ENCODE measurements at regions not wholly inside any gene's neighbourhood (a gene's known extent, or its start where the extent isn't known, plus 50 kb on each side); places are given as distances from the start of the nearest gene placed in this dataset.

GRCh38 chr2:78024996-78025395, 502.8 kb upstream of the LRRTM4 start:
- H3K79me1 ChIP-seq (ENCODE audit: low read length), result no peaks in the 10 kb centered on the region
- no peak overlapping the region for H4K91ac ChIP-seq (ENCODE audit: low read depth, low read length)
- H2BK120ac ChIP-seq (ENCODE audit: insufficient read depth, low read length, poor library complexity), result no peak overlapping the region
- peaks cover 5% of the 10 kb centered on the region for H3K9me3 ChIP-seq (ENCODE audit: insufficient read depth, low read depth, low read length)
- H2AK5ac ChIP-seq (ENCODE audit: low read length), result no peak overlapping the region
- no peaks in the 10 kb centered on the region for H3K27me3 ChIP-seq (ENCODE audit: insufficient read depth, low read length)
- H3K23ac ChIP-seq (ENCODE audit: low read length), result no peak overlapping the region
- H3K27ac ChIP-seq (ENCODE audit: low read depth, low read length), result no peak overlapping the region
- no peak overlapping the region for H4K12ac ChIP-seq (ENCODE audit: low read depth, low read length)
- H3K4me2 ChIP-seq (ENCODE audit: low read length), result no peak overlapping the region
- H3K14ac ChIP-seq (ENCODE audit: low read length), result no peak overlapping the region
- no peaks in the 10 kb centered on the region for H3K4me1 ChIP-seq (ENCODE audit: control insufficient read depth in 1 of 2, insufficient read depth in 2 of 2, low read length in 2 of 2)
- no peaks in the 10 kb centered on the region for H3K79me2 ChIP-seq (ENCODE audit: control insufficient read depth, insufficient read depth, low read length, poor library complexity)
- no peak for DNase-seq
- no peak overlapping the region for H2BK12ac ChIP-seq (ENCODE audit: low read length)
- no peak overlapping the region for H3K4me3 ChIP-seq (ENCODE audit: low read depth, low read length)
- H2AFZ ChIP-seq (ENCODE audit: insufficient read depth, low read length, poor library complexity), result no peak overlapping the region
- H2BK5ac ChIP-seq (ENCODE audit: low read depth, low read length, poor library complexity), result no peak overlapping the region
- no peak overlapping the region for H3K9ac ChIP-seq (ENCODE audit: low read length)
- H3K18ac ChIP-seq (ENCODE audit: low read length), result no peak overlapping the region
- no peaks in the 10 kb centered on the region for H3K36me3 ChIP-seq (ENCODE audit: control insufficient read depth in 1 of 2, insufficient read depth in 2 of 2, low read length in 2 of 2)
- H3K4ac ChIP-seq (ENCODE audit: low read depth, low read length), result no peak overlapping the region
- no peak overlapping the region for H4K8ac ChIP-seq (ENCODE audit: low read depth, low read length)
- WGBS (ENCODE audit: extremely low coverage, insufficient coverage, insufficient read length), result no CpG with 5 or more reads among the region's 2 CpGs

DNA sequence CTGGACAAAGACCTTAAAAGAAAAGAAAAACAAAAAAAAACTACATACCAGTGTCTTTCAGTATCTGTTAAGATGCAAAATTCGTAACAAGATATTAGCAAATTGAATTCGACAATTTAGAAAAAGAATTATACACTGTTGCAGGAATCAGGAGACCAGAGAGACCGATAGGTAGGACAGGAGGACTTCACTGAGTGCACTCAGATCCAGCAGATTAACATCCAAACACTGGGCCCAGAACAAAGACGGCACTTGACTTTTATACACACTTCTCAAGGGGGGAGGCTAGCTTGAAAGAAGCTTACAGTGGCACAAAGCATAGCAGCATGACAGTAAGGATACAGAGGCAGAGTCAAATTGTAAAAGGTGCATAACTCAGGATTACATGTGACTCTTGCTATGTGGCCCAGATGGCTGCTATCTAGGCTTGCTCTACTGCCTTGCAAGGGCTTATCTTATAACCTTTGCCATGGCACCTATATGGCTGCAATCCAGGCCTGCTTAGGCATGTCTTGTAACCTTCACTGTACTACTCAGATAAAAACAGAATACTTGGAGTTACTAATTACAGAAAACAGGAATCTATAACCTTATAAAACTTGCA, 507.3 kb upstream of the LRRTM4 start:
- no peak overlapping the region for H3K23ac ChIP-seq (ENCODE audit: low read length)
- H2AK5ac ChIP-seq (ENCODE audit: low read length), result no peak overlapping the region
- H2AFZ ChIP-seq (ENCODE audit: insufficient read depth, low read length, poor library complexity), result no peak overlapping the region
- H3K4me3 ChIP-seq (ENCODE audit: low read depth, low read length), result no peak overlapping the region
- no peak overlapping the region for H4K91ac ChIP-seq (ENCODE audit: low read depth, low read length)
- H3K79me1 ChIP-seq (ENCODE audit: low read length), result no peaks in the 10 kb centered on the region
- no peak overlapping the region for H3K27ac ChIP-seq (ENCODE audit: low read depth, low read length)
- no CpG with 5 or more reads among the region's 4 CpGs for WGBS (ENCODE audit: extremely low coverage, insufficient coverage, insufficient read length)
- no peak overlapping the region for H2BK120ac ChIP-seq (ENCODE audit: insufficient read depth, low read length, poor library complexity)
- no peak for DNase-seq
- H3K9ac ChIP-seq (ENCODE audit: low read length), result no peak overlapping the region
- no peak overlapping the region for H4K12ac ChIP-seq (ENCODE audit: low read depth, low read length)
- H3K4me2 ChIP-seq (ENCODE audit: low read length), result no peak overlapping the region
- no peak overlapping the region for H3K18ac ChIP-seq (ENCODE audit: low read length)
- H3K36me3 ChIP-seq (ENCODE audit: control insufficient read depth in 1 of 2, insufficient read depth in 2 of 2, low read length in 2 of 2), result no peaks in the 10 kb centered on the region
- peaks cover 3% of the 10 kb centered on the region for H3K9me3 ChIP-seq (ENCODE audit: insufficient read depth, low read depth, low read length)
- no peaks in the 10 kb centered on the region for H3K4me1 ChIP-seq (ENCODE audit: control insufficient read depth in 1 of 2, insufficient read depth in 2 of 2, low read length in 2 of 2)
- no peak overlapping the region for H4K8ac ChIP-seq (ENCODE audit: low read depth, low read length)
- H2BK12ac ChIP-seq (ENCODE audit: low read length), result no peak overlapping the region
- H3K14ac ChIP-seq (ENCODE audit: low read length), result no peak overlapping the region
- H3K79me2 ChIP-seq (ENCODE audit: control insufficient read depth, insufficient read depth, low read length, poor library complexity), result no peaks in the 10 kb centered on the region
- H2BK5ac ChIP-seq (ENCODE audit: low read depth, low read length, poor library complexity), result no peak overlapping the region
- no peak overlapping the region for H3K4ac ChIP-seq (ENCODE audit: low read depth, low read length)
- H3K27me3 ChIP-seq (ENCODE audit: insufficient read depth, low read length), result no peaks in the 10 kb centered on the region

GRCh38 chr2:78034706-78035105, 512.5 kb upstream of the LRRTM4 start:
- H3K4me2 ChIP-seq (ENCODE audit: low read length), result no peak overlapping the region
- WGBS (ENCODE audit: extremely low coverage, insufficient coverage, insufficient read length), result no CpG with 5 or more reads among the region's 3 CpGs
- no peaks in the 10 kb centered on the region for H3K79me2 ChIP-seq (ENCODE audit: control insufficient read depth, insufficient read depth, low read length, poor library complexity)

GRCh38 chr2:78035804-78036203, 513.6 kb upstream of the LRRTM4 start:
- DNase-seq, result no peak
- no peak overlapping the region for H4K8ac ChIP-seq (ENCODE audit: low read depth, low read length)
- H3K4me1 ChIP-seq (ENCODE audit: control insufficient read depth in 1 of 2, insufficient read depth in 2 of 2, low read length in 2 of 2), result no peaks in the 10 kb centered on the region
- H3K79me1 ChIP-seq (ENCODE audit: low read length), result no peaks in the 10 kb centered on the region
- no peak overlapping the region for H3K23ac ChIP-seq (ENCODE audit: low read length)
- H3K9me3 ChIP-seq (ENCODE audit: insufficient read depth, low read depth, low read length), result no peaks in the 10 kb centered on the region
- H4K91ac ChIP-seq (ENCODE audit: low read depth, low read length), result no peak overlapping the region
- H3K14ac ChIP-seq (ENCODE audit: low read length), result no peak overlapping the region
- no peak overlapping the region for H3K18ac ChIP-seq (ENCODE audit: low read length)
- no CpG with 5 or more reads among the region's 2 CpGs for WGBS (ENCODE audit: extremely low coverage, insufficient coverage, insufficient read length)
- no peak overlapping the region for H3K27ac ChIP-seq (ENCODE audit: low read depth, low read length)
- H2AK5ac ChIP-seq (ENCODE audit: low read length), result no peak overlapping the region
- no peak overlapping the region for H3K4me2 ChIP-seq (ENCODE audit: low read length)
- H3K4me3 ChIP-seq (ENCODE audit: low read depth, low read length), result no peak overlapping the region
- no peaks in the 10 kb centered on the region for H3K36me3 ChIP-seq (ENCODE audit: control insufficient read depth in 1 of 2, insufficient read depth in 2 of 2, low read length in 2 of 2)
- no peak overlapping the region for H3K9ac ChIP-seq (ENCODE audit: low read length)
- no peak overlapping the region for H3K4ac ChIP-seq (ENCODE audit: low read depth, low read length)
- no peak overlapping the region for H2BK5ac ChIP-seq (ENCODE audit: low read depth, low read length, poor library complexity)
- H2BK120ac ChIP-seq (ENCODE audit: insufficient read depth, low read length, poor library complexity), result no peak overlapping the region
- H2AFZ ChIP-seq (ENCODE audit: insufficient read depth, low read length, poor library complexity), result no peak overlapping the region
- no peaks in the 10 kb centered on the region for H3K79me2 ChIP-seq (ENCODE audit: control insufficient read depth, insufficient read depth, low read length, poor library complexity)
- no peak overlapping the region for H2BK12ac ChIP-seq (ENCODE audit: low read length)
- H3K27me3 ChIP-seq (ENCODE audit: insufficient read depth, low read length), result no peaks in the 10 kb centered on the region
- no peak overlapping the region for H4K12ac ChIP-seq (ENCODE audit: low read depth, low read length)

More at GRCh38 chr2:78034706-78035105, 512.5 kb upstream of the LRRTM4 start:
- H3K18ac ChIP-seq (ENCODE audit: low read length), result no peak overlapping the region
- H3K4me3 ChIP-seq (ENCODE audit: low read depth, low read length), result no peak overlapping the region
- H3K4ac ChIP-seq (ENCODE audit: low read depth, low read length), result no peak overlapping the region
- no peak overlapping the region for H3K23ac ChIP-seq (ENCODE audit: low read length)
- H3K27me3 ChIP-seq (ENCODE audit: insufficient read depth, low read length), result no peaks in the 10 kb centered on the region
- H2BK120ac ChIP-seq (ENCODE audit: insufficient read depth, low read length, poor library complexity), result no peak overlapping the region
- H3K9ac ChIP-seq (ENCODE audit: low read length), result no peak overlapping the region
- H2BK5ac ChIP-seq (ENCODE audit: low read depth, low read length, poor library complexity), result no peak overlapping the region
- H3K9me3 ChIP-seq (ENCODE audit: insufficient read depth, low read depth, low read length), result peaks cover under 1% of the 10 kb centered on the region
- no peak overlapping the region for H4K8ac ChIP-seq (ENCODE audit: low read depth, low read length)
- no peaks in the 10 kb centered on the region for H3K36me3 ChIP-seq (ENCODE audit: control insufficient read depth in 1 of 2, insufficient read depth in 2 of 2, low read length in 2 of 2)
- no peaks in the 10 kb centered on the region for H3K79me1 ChIP-seq (ENCODE audit: low read length)
- H3K27ac ChIP-seq (ENCODE audit: low read depth, low read length), result no peak overlapping the region
- no peak overlapping the region for H4K12ac ChIP-seq (ENCODE audit: low read depth, low read length)
- no peaks in the 10 kb centered on the region for H3K4me1 ChIP-seq (ENCODE audit: control insufficient read depth in 1 of 2, insufficient read depth in 2 of 2, low read length in 2 of 2)
- no peak overlapping the region for H4K91ac ChIP-seq (ENCODE audit: low read depth, low read length)
- no peak overlapping the region for H3K14ac ChIP-seq (ENCODE audit: low read length)
- DNase-seq, result no peak
- H2AK5ac ChIP-seq (ENCODE audit: low read length), result no peak overlapping the region
- no peak overlapping the region for H2BK12ac ChIP-seq (ENCODE audit: low read length)
- no peak overlapping the region for H2AFZ ChIP-seq (ENCODE audit: insufficient read depth, low read length, poor library complexity)

Data from trophoblast cell (in vitro differentiated cells and primary cell).